OCI-LY1 (cell line): ENCODE measurements at regions not wholly inside any gene's neighbourhood (a gene's known extent, or its start where the extent isn't known, plus 50 kb on each side); places are given as distances from the start of the nearest gene placed in this dataset.

Experiments
- CTCF ChIP-seq: fragments of 200-600 bp; sonication (generic), shearing (Covaris generic); IDR thresholded peaks from 2 replicates; pipeline ENCODE4 v1.5.1; 2017; ENCODE audit warnings: mild to moderate bottlenecking, antibody characterized with exemption, low read length, moderate library complexity, mixed read lengths
- EZH2 ChIP-seq: fragments of 200-600 bp; sonication (generic), shearing (Covaris generic); IDR thresholded peaks from 2 replicates; pipeline ENCODE4 v1.8.0; 2017; ENCODE audit warnings: borderline replicate concordance, mixed run types, mild to moderate bottlenecking, antibody characterized with exemption, low read length, moderate library complexity, mixed read lengths

- TF ChIP-seq CTCF (no peak), EZH2 (no peak)
Measured at GRCh38 chr16:55192734-55193133, 131.3 kb upstream of the IRX6 start.
